Mammary epithelial cell (primary cell): ENCODE measurements at regions not wholly inside any gene's neighbourhood (a gene's known extent, or its start where the extent isn't known, plus 50 kb on each side); places are given as distances from the start of the nearest gene placed in this dataset.

Experiments used
- CTCF ChIP-seq, 2 donors: IDR thresholded peaks in 1 of 2; conservative IDR thresholded peaks in 1 of 2; 2 replicates each; pipeline ENCODE4 v1.5.1; 2011 to 2012; ENCODE audit warnings: inconsistent platforms in 2 of 2, low read length in 2 of 2, mild to moderate bottlenecking in 2 of 2, control low read depth in 1 of 2, low read depth in 1 of 2; ENCODE audit not compliant: insufficient read depth in 1 of 2; ENCODE audit errors: extremely low read depth in 1 of 2
- EZH2 ChIP-seq: IDR thresholded peaks from 2 replicates; pipeline ENCODE4 v1.6.1; 2012; ENCODE audit warnings: low read length, inconsistent platforms, borderline replicate concordance

GRCh38 chr5:38078161-38078560, 180.2 kb upstream of the EGFLAM start:
- TF ChIP-seq EZH2 (no peak), CTCF (conservative IDR thresholded peaks at IDR 0.05 in 1 of 2, IDR thresholded peaks at IDR 0.05 in 1 of 2; ENCODE audit: extremely low read depth in 1 of 2, insufficient read depth in 1 of 2, low read depth in 1 of 2, low read length in 2 of 2) (no peak)
